GM12873 (cell line): ENCODE measurements at regions not wholly inside any gene's neighbourhood (a gene's known extent, or its start where the extent isn't known, plus 50 kb on each side); places are given as distances from the start of the nearest gene placed in this dataset.

Experiments
- CTCF ChIP-seq: IDR thresholded peaks from 2 replicates; pipeline ENCODE4 v1.5.1; 2012; ENCODE audit warnings: low read depth, mild to moderate bottlenecking, moderate library complexity, low read length, control low read depth; ENCODE audit not compliant: insufficient read depth; ENCODE audit errors: missing control alignments

DNA sequence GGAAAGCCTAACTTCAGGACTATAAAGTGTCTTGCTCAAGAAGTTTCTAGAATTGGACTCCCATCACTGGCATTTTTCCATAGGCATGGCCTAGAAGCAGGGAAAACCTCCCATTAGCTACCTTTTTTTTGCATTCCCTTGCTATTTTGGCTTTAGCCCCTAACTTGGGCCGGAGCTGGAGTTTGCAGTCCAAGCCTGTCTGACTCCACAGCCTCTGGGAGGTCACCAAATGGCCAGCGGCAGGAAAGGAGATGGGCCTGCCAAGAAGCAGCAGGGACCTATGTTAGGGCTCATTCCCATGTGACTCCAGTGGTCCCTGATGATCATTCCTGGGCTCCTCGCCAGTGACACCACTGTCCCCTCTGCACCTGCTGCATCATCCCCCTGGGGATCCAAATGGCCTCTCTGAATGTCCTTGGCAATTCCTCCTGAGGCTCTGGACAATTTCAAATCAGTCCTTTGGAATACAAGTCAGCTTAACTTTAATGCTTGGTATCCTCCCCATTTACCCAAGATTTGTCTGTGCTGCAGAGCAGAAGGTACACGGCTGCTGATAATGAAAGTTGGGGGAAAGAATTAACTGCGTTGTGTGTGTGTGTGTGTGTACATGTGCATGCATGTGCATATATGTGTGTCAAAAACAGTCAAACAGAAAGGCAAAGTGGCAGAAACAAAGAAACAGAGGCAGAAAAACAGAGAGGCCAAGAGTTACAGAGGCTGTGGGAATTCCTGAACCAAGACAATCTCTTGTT, 69.8 kb upstream of the SERP2 start:
- no peak for TF ChIP-seq CTCF

DNA sequence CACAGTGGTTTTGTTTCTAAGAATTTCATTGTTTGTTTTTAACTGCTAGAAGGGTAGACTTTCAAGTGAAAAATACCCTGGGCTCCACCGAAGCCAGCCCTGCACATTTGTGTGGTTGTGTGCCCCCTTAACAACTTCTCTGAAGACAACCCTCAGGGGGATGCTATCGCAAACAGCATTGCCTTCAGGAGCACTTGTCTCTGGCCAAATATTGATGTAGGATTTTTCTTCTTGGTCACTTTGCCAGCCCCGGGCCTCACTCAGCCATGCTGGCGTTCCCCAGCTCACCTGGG, 69.2 kb upstream of the SERP2 start:
- no peak for TF ChIP-seq CTCF

DNA sequence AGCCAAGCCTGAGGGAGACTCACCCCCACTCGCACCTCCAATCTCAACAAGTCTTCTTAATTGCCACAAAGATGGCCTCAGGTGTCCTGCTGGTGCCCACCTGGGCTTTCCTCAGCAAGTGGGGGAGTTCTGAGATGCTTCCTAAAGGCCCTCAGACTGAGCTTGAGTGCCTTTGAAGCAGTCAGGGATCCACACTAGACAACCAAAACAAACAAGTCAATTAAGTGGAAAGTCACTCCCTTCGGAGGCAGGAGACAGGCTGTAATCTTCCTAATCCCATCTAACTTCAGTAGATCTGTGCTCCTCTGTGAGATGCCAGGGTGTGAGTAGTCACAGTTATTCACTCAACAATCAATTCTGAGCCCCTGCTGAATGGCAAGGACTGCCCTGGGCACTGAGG, 68.3 kb upstream of the SERP2 start:
- TF ChIP-seq CTCF = no peak

- TF ChIP-seq CTCF = no peak
These were observed 67.7 kb upstream of the SERP2 start for GRCh38 chr13:44305917-44306370.

DNA sequence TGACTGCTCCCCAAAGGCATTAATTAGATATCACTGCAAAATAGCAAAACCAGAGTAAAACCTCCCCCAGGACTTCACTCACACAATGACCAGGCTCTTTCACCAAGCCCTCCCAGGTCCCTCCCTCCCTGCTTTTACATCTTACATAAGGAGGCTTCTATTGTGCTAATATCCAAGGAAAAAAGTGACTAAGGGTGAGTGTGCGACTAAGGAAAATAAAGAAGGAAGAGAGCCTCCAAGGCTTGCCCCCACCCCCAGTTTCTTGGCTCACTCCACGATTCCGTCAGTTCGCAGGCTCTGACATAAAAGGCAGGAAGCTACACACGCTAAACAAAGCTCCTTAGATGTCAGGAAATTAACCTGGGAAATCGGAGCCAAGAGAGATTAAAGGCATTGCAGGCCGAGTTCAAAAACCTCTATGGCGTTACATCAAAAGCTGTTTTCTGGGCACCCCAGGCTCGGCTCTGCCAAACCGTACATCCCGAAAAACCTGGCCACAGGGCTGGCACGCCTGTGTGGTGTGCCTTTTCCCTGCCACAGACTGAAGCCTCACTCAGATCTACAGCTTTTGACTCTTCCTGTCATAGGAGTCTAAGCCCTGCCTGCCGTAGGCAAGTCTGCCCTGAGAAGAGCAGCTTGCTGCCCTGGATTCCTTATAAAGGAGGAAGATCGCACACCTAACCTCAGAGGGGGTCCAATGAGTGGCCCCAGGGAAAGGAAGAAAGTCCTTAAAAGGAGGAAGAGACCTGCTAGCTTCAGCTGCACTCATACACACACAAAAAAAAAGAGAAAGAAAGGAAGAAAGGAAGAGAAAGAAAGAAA, 67.0 kb upstream of the SERP2 start:
- TF ChIP-seq CTCF = no peak

DNA sequence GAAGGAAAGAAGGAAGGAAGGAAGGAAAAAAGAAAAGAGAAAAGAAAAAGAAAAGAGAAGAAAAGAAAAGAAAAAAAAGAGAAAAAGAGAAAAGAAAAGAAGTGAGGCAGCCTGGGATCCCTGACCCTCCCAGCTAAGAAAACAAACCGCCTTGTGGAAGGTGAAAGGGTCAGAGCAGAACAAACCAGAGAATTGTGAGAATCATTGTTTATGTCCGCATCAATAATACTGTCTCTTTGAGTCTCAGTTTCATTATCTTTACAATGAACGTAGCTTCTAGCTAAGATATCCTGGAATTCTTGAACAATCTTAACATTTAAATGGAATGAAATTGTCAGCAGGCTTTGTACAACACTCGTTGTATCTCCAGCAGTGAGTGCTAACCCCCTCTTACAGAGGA, 66.4 kb upstream of the SERP2 start:
- TF ChIP-seq CTCF = no peak

- no peak for TF ChIP-seq CTCF
These were observed 65.8 kb upstream of the SERP2 start for GRCh38 chr13:44307844-44308243.
